KBM-7 (cell line): ENCODE measurements at regions not wholly inside any gene's neighbourhood (a gene's known extent, or its start where the extent isn't known, plus 50 kb on each side); places are given as distances from the start of the nearest gene placed in this dataset.
A peak's percentile ranks its signal among the peaks of the same experiment; 100 is the strongest.
"Not testable (repeated sequence)": the region's sequence is repeated elsewhere in the genome, so short reads cannot be mapped to it uniquely, and the experiment has no call there.

ENCODE experiments used
- DNase-seq: peaks from one replicate; pipeline ENCODE4 v3.0.0-alpha.2; 2015
- in situ Hi-C: fragments of 300-500 bp; cut with MboI; formaldehyde crosslinking; loops from 2 replicates; pipeline ENCODE4 v1.14.3; 2020; ENCODE audit warnings: low sequenced_read_pairs, low pct_unique_long_range_greater_than_20kb, mixed read lengths

DNA sequence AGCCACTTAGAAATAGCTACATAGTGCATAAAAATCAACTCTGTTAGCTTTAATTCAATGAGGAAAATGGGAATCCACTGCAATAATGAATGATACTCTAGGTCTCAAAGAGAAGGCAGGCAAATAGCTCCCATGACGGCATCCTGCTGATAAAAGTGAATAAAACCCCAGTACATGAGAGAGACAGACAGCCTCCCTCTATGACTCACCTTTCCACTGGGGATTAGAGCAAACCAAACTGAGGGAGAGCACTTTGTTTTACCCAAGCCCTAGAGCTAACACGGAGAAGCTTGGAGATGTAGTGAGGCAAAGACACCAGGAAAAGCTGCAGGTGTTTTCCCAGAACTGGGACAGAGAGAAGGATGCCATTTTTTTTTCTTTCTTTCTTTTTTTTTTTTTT lies 621.9 kb downstream of the LRRIQ3 start:
- DNase-seq: no peak
- in situ Hi-C loops: no loop called here

DNA sequence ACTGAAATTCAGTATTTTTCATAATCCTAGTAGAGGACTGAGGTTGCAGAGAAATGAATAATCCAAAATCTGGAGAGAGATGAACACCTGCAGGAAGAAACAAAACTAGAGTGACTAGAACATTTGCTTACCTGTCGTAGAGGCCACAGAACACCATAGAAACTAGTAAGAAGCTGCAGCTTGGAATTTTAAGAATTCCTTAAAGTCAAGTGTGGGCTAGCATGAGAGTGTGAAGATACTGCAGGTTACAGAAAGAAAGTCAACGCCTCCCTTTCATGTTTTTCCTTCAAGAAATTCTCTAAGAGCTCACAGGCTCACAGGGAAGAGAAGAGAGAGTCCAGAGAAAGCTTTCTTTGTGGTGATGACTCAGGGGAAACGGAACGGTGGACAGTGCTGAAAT lies 633.7 kb downstream of the LRRIQ3 start:
- in situ Hi-C loops: no loop called here
- DNase-seq: no peak

- DNase-seq: no peak
Measured at GRCh38 chr1:73556270-73556669, 641.7 kb downstream of the LRRIQ3 start.

GRCh38 chr1:73537400-73537799 lies 660.6 kb downstream of the LRRIQ3 start:
- DNase-seq: no peak
- in situ Hi-C loops: no loop called here

More at GRCh38 chr1:73556270-73556669, 641.7 kb downstream of the LRRIQ3 start:
- in situ Hi-C loops: no loop called here

DNA sequence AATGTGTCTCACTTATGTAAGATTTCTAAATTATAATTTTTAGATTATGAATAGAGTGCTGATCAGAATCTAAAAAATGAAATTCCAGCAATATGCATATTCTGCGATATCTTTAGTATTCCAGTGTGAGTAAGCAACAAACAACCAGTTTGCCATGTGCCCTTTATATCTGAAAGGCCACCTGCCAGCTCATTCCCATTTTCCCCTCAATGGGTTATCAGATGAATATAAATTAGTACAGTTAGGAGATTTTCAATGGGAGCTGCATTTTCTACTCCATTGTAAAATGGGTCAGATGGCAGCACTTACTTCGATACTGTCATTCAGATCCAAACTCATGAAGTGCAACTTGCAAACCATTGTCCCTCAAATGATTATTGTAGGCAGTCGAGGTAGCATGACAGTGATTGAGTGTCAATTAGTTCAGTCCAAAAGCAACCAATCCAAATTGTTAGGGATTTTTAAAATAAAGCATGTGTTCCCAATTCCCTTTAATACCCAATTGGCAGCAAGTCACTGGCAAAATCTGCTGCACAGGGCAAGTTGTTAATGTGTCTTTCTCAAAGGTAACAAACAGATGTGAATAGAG lies 680.3 kb downstream of the LRRIQ3 start:
- no peak for DNase-seq
- in situ Hi-C loops: no loop called here

DNA sequence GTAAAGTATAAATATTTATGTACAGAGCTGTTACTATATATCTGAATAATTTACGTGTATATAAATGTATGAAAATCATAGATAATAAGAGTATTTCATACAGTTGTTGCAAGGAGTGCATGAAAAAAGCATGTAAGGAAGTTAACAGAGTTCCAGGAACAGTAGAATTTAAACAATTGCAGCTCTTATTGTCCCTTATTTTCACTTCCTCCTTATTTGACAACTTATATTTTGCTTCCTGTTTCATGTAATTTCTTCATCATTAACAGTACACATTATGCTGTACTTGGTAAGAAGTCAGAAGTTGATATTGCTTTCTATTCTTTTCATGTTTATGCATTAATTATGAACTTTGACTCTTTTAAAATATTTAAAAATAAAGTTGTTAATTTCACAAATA lies 681.5 kb downstream of the LRRIQ3 start:
- in situ Hi-C loops: no loop called here
- peak; percentile 3 for DNase-seq

GRCh38 chr1:73511038-73511437 lies 686.9 kb downstream of the LRRIQ3 start:
- no peak for DNase-seq
- in situ Hi-C loops: no loop called here

GRCh38 chr1:73500154-73500553 lies 697.8 kb downstream of the LRRIQ3 start:
- DNase-seq: no peak
- in situ Hi-C loops: no loop called here

DNA sequence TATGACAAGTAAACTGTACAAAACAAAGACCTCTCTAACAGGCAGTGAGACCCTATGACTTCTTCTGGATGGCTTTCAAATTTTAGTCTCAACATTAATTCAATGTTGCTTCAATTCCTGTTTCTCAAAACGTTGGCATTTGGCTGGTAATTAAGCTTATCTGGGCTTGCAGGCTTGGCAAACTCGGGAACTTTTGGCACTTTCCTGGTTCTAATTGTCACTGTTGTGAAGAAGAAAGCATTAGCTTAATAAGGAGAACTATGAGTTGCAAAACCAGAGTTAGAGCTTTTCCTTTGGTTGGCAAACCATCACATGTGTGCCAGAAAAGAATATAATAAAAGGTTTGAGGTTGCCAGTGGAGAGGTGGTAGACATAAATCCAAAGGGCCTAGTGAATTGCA lies 698.3 kb downstream of the LRRIQ3 start:
- no peak for DNase-seq

DNA sequence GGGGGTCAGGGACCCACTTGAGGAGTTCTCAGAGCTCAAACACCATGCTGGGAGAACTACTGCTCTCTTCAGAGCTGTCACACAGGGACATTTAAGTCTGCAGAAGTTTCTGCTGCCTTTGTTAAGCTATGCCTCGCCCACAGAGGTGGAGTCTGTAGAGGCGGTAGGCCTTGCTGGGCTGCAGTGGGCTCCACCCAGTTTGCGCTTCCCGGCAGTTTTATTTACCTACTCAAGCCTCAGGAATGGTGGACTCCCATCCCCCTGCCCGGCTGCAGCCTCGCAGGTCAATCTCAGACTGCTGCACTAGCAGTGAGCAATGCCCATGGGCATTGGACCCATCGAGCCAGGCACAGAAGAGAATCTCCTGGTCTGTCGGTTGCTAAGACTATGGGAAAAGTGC lies 706.4 kb downstream of the LRRIQ3 start:
- in situ Hi-C loops: no loop called here

More for the DNA sequence above, 698.3 kb downstream of the LRRIQ3 start:
- in situ Hi-C loops: no loop called here

GRCh38 chr1:73475316-73475870 lies 722.6 kb downstream of the LRRIQ3 start:
- DNase-seq: no peak
- in situ Hi-C loops: no loop called here

More for the DNA sequence above, 706.4 kb downstream of the LRRIQ3 start:
- no peak for DNase-seq

DNA sequence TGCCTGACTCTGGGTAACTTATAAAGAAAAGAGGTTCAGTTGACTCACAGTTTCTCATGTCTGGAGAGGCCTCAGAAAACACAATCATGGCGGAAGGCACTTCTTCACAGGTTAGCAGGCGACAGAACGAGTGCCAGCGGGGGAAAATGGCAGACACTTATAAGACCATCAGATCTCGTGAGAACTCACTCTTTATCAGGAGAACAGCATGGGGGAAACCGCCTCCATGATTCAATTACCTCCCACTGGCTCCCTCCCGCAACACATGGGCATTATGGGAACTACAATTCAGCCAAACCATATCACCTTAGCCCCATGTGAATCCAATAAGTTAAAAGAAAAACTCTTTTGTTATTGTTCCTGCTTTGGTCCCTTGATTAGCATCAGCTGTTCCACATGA lies 725.2 kb downstream of the LRRIQ3 start:
- in situ Hi-C loops: no loop called here
- DNase-seq: no peak

DNA sequence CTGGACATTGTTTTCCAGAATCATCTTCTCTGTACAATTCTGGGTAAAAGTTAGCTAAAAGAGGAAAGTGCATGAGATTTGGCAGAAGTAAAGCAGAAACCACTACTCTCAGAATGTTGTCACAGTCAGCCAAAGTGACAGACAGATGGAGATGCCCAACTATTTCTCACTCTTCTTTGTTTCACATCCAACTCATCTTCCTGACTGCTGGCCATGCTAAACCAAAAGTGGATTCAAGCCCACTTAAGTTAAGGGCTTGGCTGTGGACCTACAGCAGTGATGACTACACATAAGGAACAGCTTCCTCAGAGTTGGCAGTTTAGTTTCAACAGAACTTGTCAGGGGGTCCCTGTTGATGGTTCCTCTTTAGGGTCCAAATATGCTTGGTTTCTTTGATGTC lies 730.2 kb downstream of the LRRIQ3 start:
- no peak for DNase-seq
- in situ Hi-C loops: no loop called here

GRCh38 chr1:73463873-73464272 lies 734.1 kb downstream of the LRRIQ3 start:
- no peak for DNase-seq
- in situ Hi-C loops: no loop called here

DNA sequence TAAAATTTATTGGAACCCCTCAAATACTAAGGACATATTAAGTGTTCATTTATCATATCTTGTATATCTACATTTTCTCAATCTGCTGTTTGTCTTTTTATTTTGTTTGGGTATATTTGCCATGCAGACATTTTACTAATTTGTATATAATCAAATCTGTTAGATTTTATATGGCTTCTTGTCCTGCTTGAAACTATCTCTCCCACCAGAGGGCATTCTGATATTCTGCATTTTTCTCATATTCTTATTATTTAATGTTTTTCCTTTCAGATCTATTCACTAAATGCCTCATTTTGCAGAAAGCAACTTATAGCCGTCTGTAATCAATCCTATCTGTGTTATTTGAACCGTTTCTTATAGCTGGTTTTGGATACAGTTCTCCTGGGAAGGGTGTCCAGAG lies 745.5 kb downstream of the LRRIQ3 start:
- no peak for DNase-seq

GRCh38 chr1:73450668-73451067 lies 747.3 kb downstream of the LRRIQ3 start:
- in situ Hi-C loops, DNase-seq: not testable (repeated sequence)

More for the DNA sequence above, 745.5 kb downstream of the LRRIQ3 start:
- in situ Hi-C loops: no loop called here

DNA sequence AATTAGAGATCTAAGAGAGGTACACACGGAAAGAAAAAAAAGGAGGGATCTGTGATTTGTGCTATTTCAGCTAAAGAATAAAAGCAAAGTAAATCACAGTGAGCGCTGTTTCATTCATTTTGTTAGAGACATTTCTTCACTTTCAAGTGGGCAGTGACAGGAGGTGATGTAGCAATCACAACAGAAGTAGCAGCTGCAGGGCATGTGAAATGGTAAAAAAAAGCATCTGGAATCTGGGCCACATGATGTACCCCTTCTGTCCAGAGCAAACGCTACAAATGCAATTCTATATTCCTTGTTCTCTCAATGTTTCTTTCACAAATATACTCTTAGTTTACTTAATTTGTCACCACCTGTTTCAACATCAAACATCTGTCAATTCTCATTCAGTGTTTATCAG lies 786.5 kb downstream of the LRRIQ3 start:
- no peak for DNase-seq
- in situ Hi-C loops: no loop called here

GRCh38 chr1:73401666-73402065 lies 796.3 kb downstream of the LRRIQ3 start:
- peak; percentile 1 for DNase-seq

DNA sequence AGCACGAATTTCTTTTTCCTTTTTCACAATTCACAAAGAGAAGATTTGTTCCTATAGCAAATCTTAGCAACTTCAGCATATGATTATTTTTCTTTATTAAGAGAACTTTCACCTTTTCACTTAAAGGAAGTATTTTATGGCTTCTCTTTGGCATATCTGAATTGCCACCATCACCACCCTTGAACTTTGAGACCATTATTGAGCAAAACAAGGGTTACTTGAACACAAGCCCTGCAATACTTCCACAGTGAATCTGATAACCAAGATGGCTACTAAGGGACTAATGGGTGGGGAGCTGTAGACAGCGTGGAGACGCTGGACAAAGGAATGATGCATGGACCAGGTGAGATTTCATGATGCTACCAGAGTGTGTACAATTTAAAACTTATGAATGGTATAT lies 815.0 kb downstream of the LRRIQ3 start:
- in situ Hi-C loops: no loop called here
- no peak for DNase-seq

More at GRCh38 chr1:73401666-73402065, 796.3 kb downstream of the LRRIQ3 start:
- in situ Hi-C loops: no loop called here

- no peak for DNase-seq
- in situ Hi-C loops: no loop called here
Measured at GRCh38 chr1:73366734-73367413, 831.1 kb downstream of the LRRIQ3 start.

DNA sequence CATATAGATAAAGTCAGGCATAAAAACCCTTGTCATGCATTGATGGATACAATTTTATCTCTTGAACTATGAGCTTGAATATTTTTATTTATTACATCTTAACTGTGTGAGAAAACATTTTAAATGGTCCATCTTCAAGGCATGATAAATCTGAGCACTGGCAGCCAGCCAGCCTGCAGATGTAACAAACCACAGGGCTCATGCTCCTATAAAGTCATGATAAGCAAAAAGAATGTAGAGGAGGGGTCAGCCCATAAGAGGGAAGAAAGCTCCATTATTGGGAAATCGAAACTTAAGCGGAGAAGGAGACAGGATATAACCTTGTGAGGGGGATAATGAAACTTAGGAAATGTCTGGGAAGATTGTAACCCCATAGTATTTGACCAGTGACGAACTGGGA lies 839.0 kb downstream of the LRRIQ3 start:
- DNase-seq: no peak
- in situ Hi-C loops: no loop called here
